HG03432 (cell line): ENCODE measurements at regions not wholly inside any gene's neighbourhood (a gene's known extent, or its start where the extent isn't known, plus 50 kb on each side); places are given as distances from the start of the nearest gene placed in this dataset.
A peak's percentile ranks its signal among the peaks of the same experiment; 100 is the strongest.

ENCODE experiments used
- ATAC-seq: cut with Tn5 transposase; IDR thresholded peaks from one replicate; pipeline ENCODE4 v1.9.1; 2021; ENCODE audit warnings: mild to moderate bottlenecking, moderate library complexity; ENCODE audit not compliant: unreplicated experiment

DNA sequence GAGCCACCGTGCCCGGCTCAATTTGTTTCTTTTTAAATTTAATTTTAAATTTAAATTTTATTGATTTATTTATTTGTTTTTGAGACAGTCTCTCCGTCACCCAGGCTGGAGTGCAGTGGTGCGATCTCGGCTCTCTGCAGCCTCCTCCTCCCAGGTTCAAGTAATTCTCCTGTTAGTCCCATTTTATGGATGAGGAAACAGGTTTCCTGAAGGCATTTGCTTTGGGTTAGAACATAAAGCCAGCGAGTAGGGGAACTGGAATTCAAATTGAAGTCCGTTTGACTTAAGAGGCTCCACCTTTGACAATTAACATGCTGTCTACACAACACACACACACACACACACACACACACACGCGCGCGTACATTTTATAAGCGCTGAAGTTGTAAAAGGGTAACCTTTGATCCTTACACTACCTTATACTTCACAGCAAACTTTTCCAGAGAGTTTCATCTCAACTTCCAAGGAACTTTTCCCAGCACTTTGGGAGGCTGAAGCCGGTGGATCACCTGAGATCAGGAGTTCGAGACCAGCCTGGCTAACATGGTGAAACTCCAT lies 232.0 kb downstream of the BCAS1 start:
- no peak for ATAC-seq

- no peak for ATAC-seq
Observed at GRCh38 chr20:53837126-53837826, 233.1 kb downstream of the BCAS1 start.

DNA sequence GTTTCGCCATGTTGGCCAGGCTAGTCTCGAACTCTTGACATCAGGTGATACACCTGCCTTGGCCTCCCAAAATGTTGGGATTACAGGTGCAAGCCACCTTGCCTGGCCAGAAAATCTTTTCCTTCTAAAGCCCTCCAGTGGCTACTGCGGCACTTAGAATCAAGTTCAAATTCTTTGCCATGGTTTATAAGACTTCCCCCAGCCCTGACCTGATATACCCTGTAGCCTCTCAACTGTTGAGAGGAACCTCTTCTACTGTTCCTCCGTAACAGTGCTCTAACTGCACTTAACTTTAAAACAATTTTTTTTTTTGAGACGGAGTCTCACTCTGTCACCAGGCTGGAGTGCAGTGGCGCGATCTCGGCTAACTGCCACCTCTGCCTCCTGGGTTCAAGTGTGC lies 235.6 kb downstream of the BCAS1 start:
- ATAC-seq = no peak

- peak; percentile 37 for ATAC-seq
Observed at GRCh38 chr20:53834062-53834442, 236.3 kb downstream of the BCAS1 start.

- ATAC-seq = no peak
Observed at GRCh38 chr20:53833333-53834061, 236.9 kb downstream of the BCAS1 start.

GRCh38 chr20:53832499-53832898 lies 237.9 kb downstream of the BCAS1 start:
- no peak for ATAC-seq

- ATAC-seq = no peak
Observed at GRCh38 chr20:53831812-53832211, 238.2 kb upstream of the ZNF217 start.

DNA sequence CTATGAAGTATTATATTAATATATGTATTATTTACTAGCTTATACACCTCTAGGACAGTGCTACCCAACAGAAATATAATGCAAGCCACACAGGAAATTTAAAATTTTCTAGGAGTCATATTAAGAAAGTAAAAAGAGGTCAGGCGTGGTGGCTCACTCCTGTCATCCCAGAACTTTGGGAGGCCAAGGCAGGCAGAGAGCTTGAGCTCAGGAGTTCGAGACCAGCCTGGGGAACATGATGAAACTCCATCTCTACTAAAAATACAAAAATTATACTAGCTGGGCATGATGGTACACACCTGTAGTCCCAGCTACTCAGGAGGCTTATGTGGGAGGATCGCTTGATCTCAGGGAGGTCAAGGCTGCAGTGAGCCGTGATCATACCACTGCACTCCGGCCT lies 237.6 kb upstream of the ZNF217 start:
- ATAC-seq = no peak

- peak; percentile 46 for ATAC-seq
Observed at GRCh38 chr20:53829724-53830521, 236.3 kb upstream of the ZNF217 start.

DNA sequence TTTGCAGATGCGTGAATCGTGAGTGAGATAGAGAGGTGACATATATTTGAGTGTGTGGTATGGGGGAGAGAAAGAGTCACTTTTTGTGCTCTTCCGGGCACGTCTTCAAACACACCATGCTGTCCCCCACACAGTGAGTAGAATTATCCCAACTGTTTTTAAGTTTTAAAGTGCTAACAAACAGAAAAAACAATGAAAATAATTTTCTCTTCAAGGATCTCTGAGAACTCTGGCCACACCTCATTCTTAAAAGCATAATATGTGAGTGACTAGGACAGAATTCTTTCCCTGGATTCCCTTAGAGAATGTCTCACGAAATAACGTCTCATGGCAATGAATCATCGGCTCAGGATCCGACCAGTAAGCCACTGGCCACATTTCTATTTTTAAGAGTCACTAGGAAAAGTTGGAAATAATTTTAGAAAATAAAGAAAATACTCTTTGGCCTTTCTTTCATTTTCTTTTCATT lies 235.7 kb upstream of the ZNF217 start:
- ATAC-seq = no peak

DNA sequence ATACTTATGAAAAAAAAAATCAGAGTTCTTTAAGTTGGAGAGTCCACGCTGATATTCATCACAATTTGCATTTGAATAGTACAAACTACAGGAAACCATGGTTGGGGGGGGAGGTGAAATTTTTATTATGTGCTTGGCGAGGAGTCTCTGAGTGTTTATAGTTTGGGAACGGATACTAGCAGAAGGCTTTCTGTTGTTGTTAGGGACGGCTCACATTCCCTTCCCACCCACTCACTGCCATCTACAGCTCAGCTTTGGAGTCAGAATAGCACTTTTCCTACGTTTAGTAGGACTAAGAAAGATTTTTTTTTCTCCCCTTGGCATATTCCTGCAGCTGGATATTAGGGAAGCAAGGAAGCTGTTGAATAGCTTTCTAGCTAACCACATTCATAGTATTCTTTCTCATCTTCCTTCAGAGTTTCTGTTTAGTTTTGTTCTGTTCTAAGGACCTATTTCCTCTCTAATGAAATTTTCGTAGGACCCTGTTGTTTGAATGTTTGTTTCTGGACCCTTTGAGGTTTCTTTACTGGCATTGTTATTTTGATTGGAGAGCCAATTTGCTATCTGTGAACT lies 235.1 kb upstream of the ZNF217 start:
- no peak for ATAC-seq

- ATAC-seq = no peak
Observed at GRCh38 chr20:53828088-53828681, 234.5 kb upstream of the ZNF217 start.

DNA sequence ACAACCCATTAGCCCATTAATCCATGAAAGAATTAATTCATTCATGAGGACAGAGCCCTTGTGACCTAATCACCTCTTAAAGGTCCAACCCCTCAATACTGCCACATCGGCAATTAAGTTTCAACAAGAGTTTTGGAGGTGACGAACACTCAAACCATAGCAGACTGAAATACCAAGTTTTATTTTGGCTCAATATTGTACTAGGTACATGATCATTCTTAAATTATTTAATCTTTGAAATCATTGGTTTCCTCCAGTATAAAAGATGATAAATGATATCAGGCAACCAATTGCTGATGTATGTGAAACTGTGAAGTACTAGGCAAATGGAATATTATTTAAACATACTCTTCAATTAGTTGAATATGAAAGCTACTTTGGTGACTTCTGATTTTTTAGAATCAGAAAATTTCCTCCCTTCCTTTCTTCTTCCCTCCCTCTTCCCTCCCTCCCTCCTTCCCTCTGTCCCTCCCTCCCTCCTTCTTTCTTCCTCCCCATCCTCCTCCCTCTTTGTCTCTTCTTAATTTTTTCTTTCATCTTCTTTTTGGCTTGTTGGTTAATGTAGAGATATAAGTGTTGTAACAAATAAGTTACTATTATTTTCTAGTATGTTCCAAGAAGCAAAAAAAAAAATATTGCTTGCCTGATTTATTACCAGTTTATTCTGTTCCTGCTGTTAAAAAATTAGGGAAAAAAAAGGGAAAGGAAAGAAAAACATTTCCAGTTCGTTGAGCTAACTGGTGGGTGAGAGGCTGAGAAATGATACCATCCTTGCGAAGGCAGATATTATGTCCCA lies 233.9 kb upstream of the ZNF217 start:
- ATAC-seq = peak; percentile 2

- ATAC-seq = peak; percentile 78
Observed at GRCh38 chr20:53826597-53827291, 233.1 kb upstream of the ZNF217 start.

DNA sequence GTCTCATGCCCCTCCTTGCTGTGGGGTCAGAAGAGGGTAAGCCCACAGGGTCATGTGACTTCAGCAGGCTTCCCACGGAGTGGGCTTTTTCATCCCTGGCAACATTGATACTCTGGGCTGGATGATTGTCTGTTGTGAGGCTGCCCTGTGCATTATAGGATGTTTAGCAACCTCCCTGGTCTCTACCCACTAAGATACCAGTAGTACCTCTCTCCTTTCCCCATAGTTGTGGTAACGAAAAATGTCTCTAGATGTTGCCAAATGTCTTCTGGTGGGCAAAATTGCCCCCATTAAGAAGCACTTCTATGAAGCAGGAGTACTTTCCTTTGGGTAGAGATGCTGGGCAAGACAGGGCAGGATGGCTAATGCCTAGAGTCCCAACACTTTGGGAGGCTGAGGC lies 232.5 kb upstream of the ZNF217 start:
- ATAC-seq = no peak

- no peak for ATAC-seq
Observed at GRCh38 chr20:53825282-53825681, 231.6 kb upstream of the ZNF217 start.

GRCh38 chr20:53824779-53825178 lies 231.1 kb upstream of the ZNF217 start:
- ATAC-seq = no peak

- ATAC-seq = no peak
Observed at GRCh38 chr20:53823121-53823764, 229.6 kb upstream of the ZNF217 start.

DNA sequence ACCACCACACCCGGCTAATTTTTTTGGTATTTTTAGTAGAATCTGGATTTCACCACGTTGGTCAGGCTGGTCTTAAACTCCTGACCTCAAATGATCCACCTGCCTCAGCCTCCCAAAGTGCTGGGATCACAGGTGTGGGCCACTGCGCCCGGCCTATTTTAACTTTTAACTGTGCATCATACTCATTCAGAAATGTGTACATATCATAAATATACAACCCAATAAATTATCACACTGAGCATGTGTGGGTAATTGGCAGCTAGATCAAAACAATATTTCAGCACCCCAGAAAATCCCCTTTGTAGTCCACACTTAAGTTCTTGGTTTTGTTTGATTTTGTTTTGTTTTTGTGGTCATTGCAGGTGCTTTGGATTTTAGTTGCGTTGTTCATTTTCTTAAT lies 228.9 kb upstream of the ZNF217 start:
- no peak for ATAC-seq
